ENCODE measurements at regions not wholly inside any gene's neighbourhood (a gene's known extent, or its start where the extent isn't known, plus 50 kb on each side); places are given as distances from the start of the nearest gene placed in this dataset.

DNA sequence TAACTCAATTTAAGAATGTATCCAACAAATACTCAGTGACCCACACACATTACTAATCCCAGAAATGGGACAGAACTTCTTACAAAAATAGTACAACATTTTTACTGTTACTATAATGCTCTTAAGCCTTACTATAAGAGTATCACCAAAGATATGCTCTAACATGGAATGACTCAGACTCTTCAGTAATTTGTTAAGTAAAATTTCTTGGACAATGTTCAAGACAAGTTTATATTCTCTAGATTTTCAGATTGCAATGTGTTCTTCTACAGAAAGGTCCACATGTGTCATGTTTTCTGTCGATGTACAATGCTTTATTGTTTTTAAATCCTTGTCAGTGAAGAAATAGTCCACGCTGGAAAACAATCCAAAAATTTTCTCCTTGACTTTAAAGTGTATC is 66.3 kb upstream of the RFXAP start (continued):
- TF ChIP-seq TAF7 (optimal IDR thresholded peaks at IDR 0.05; ENCODE audit: borderline replicate concordance, low read depth, low read length), result no peak
- TF ChIP-seq BACH1 (IDR thresholded peaks at IDR 0.05; ENCODE audit: low read length), result no peak
- TF ChIP-seq JUN (IDR thresholded peaks at IDR 0.05; ENCODE audit: low read depth, low read length), result no peak
- TF ChIP-seq POU5F1 (IDR thresholded peaks at IDR 0.05; ENCODE audit: low read depth, low read length), result no peak
- TF ChIP-seq, protein P1, sequence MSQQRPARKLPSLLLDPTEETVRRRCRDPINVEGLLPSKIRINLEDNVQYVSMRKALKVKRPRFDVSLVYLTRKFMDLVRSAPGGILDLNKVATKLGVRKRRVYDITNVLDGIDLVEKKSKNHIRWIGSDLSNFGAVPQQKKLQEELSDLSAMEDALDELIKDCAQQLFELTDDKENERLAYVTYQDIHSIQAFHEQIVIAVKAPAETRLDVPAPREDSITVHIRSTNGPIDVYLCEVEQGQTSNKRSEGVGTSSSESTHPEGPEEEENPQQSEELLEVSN (IDR thresholded peaks at IDR 0.05), result no peak
- TF ChIP-seq KDM5A (IDR thresholded peaks at IDR 0.05; ENCODE audit: low read length), result no peak
- TF ChIP-seq SP4 (IDR thresholded peaks at IDR 0.05; ENCODE audit: low read length), result no peak
- no peak for TF ChIP-seq CHD2 (IDR thresholded peaks at IDR 0.05; ENCODE audit: low read length)
- TF ChIP-seq RAD21 (IDR thresholded peaks at IDR 0.05 in 1 of 2, conservative IDR thresholded peaks at IDR 0.05 in 1 of 2; ENCODE audit: low read depth in 2 of 2, low read length in 2 of 2), result no peak
- TF ChIP-seq HDAC2 (IDR thresholded peaks at IDR 0.05; ENCODE audit: borderline replicate concordance in 1 of 2, low read depth in 2 of 2, low read length in 2 of 2), result no peak

Measured in H1 (cell line).